OCI-LY1 (cell line): ENCODE measurements at regions not wholly inside any gene's neighbourhood (a gene's known extent, or its start where the extent isn't known, plus 50 kb on each side); places are given as distances from the start of the nearest gene placed in this dataset.

Experiments
- H2AFZ ChIP-seq: fragments of 200-600 bp; sonication (generic), shearing (Covaris generic); 2 replicates; pipeline ENCODE4 v1.6.0; 2014; ENCODE audit warnings: antibody characterized with exemption, mild to moderate bottlenecking, low read length
- H3F3A ChIP-seq: fragments of 200-600 bp; sonication (generic), shearing (Covaris generic); 2 replicates; pipeline ENCODE4 v1.6.0; 2014; ENCODE audit warnings: mild to moderate bottlenecking, antibody characterized with exemption, low read length, moderate library complexity; ENCODE audit not compliant: insufficient read depth
- H3K27ac ChIP-seq: fragments of 200-600 bp; sonication (generic); 2 replicates; pipeline ENCODE4 v1.5.1; 2014; ENCODE audit warnings: low read length, mixed run types, mild to moderate bottlenecking, low read depth; ENCODE audit not compliant: poor library complexity, severe bottlenecking
- H3K27me3 ChIP-seq: fragments of 200-600 bp; sonication (generic); 2 replicates; pipeline ENCODE4 v1.6.0; 2014; ENCODE audit warnings: antibody characterized with exemption, mild to moderate bottlenecking, low read length, moderate library complexity; ENCODE audit not compliant: insufficient read depth
- H3K36me3 ChIP-seq: fragments of 200-600 bp; sonication (generic); 2 replicates; pipeline ENCODE4 v1.6.1; 2014; ENCODE audit warnings: mild to moderate bottlenecking, antibody characterized with exemption, low read length, moderate library complexity, mixed read lengths; ENCODE audit not compliant: insufficient read depth
- H3K4me1 ChIP-seq: fragments of 200-600 bp; sonication (generic); 2 replicates; pipeline ENCODE4 v1.5.1; 2014; ENCODE audit warnings: mild to moderate bottlenecking, low read length, moderate library complexity; ENCODE audit not compliant: insufficient read depth, severe bottlenecking
- H3K4me2 ChIP-seq: fragments of 200-600 bp; sonication (generic), shearing (Covaris generic); 2 replicates; pipeline ENCODE4 v1.6.1; 2014; ENCODE audit warnings: low read length
- H3K4me3 ChIP-seq: fragments of 200-600 bp; sonication (generic); 2 replicates; pipeline ENCODE4 v1.5.1; 2014; ENCODE audit warnings: low read length, low read depth, mild to moderate bottlenecking, mixed read lengths; ENCODE audit not compliant: poor library complexity, severe bottlenecking
- H3K79me2 ChIP-seq: fragments of 200-600 bp; shearing (Covaris generic); 2 replicates; pipeline ENCODE4 v1.6.1; 2016; ENCODE audit warnings: mixed run types, low read length, mixed read lengths; ENCODE audit not compliant: insufficient read depth
- H3K9ac ChIP-seq: fragments of 200-600 bp; sonication (generic), shearing (Covaris generic); 2 replicates; pipeline ENCODE4 v1.6.1; 2014; ENCODE audit warnings: mild to moderate bottlenecking, low read length, mixed read lengths
- H3K9me2 ChIP-seq: fragments of 200-600 bp; sonication (generic), shearing (Covaris generic); 2 replicates; pipeline ENCODE4 v1.6.1; 2014; ENCODE audit warnings: low read depth, mild to moderate bottlenecking, low read length, mixed read lengths
- H3K9me3 ChIP-seq: fragments of 200-600 bp; shearing (Covaris generic); 2 replicates; pipeline ENCODE4 v1.6.1; 2014; ENCODE audit warnings: low read length, mixed read lengths
- H4K20me1 ChIP-seq: fragments of 200-600 bp; sonication (generic), shearing (Covaris generic); 2 replicates; pipeline ENCODE4 v1.6.0; 2016; ENCODE audit warnings: mild to moderate bottlenecking, low read length; ENCODE audit not compliant: insufficient read depth
- CTCF ChIP-seq: fragments of 200-600 bp; sonication (generic), shearing (Covaris generic); IDR thresholded peaks from 2 replicates; pipeline ENCODE4 v1.5.1; 2017; ENCODE audit warnings: mild to moderate bottlenecking, antibody characterized with exemption, low read length, moderate library complexity, mixed read lengths
- EZH2 ChIP-seq: fragments of 200-600 bp; sonication (generic), shearing (Covaris generic); IDR thresholded peaks from 2 replicates; pipeline ENCODE4 v1.8.0; 2017; ENCODE audit warnings: borderline replicate concordance, mixed run types, mild to moderate bottlenecking, antibody characterized with exemption, low read length, moderate library complexity, mixed read lengths

- no peaks in the 10 kb centered on the region for H3F3A ChIP-seq
- no peak overlapping the region for H3K4me2 ChIP-seq
- no peaks in the 10 kb centered on the region for H4K20me1 ChIP-seq
- H3K9ac ChIP-seq: no peak overlapping the region
- no peaks in the 10 kb centered on the region for H3K36me3 ChIP-seq
- H3K79me2 ChIP-seq: no peaks in the 10 kb centered on the region
- H3K27ac ChIP-seq: no peak overlapping the region
- peaks cover 5% of the 10 kb centered on the region for H3K4me1 ChIP-seq
- no peaks in the 10 kb centered on the region for H3K9me3 ChIP-seq
- no peak overlapping the region for H2AFZ ChIP-seq
- H3K27me3 ChIP-seq: no peaks in the 10 kb centered on the region
- H3K9me2 ChIP-seq: no peaks in the 10 kb centered on the region
- TF ChIP-seq EZH2: no peak
- TF ChIP-seq CTCF: no peak
- no peak overlapping the region for H3K4me3 ChIP-seq
Measured at GRCh38 chr18:46324087-46324955, 220.1 kb downstream of the HAUS1 start.

- no peaks in the 10 kb centered on the region for H3K9me3 ChIP-seq
- no peak overlapping the region for H3K27ac ChIP-seq
- H3F3A ChIP-seq: no peaks in the 10 kb centered on the region
- H3K36me3 ChIP-seq: no peaks in the 10 kb centered on the region
- H3K9me2 ChIP-seq: no peaks in the 10 kb centered on the region
- no peaks in the 10 kb centered on the region for H3K27me3 ChIP-seq
- no peak overlapping the region for H2AFZ ChIP-seq
- no peak overlapping the region for H3K9ac ChIP-seq
- peaks cover 5% of the 10 kb centered on the region for H3K4me1 ChIP-seq
- no peak overlapping the region for H3K4me2 ChIP-seq
- TF ChIP-seq CTCF (no peak), EZH2 (no peak)
- H4K20me1 ChIP-seq: no peaks in the 10 kb centered on the region
- H3K79me2 ChIP-seq: no peaks in the 10 kb centered on the region
- H3K4me3 ChIP-seq: no peak overlapping the region
Measured at GRCh38 chr18:46325895-46326294, 221.7 kb downstream of the HAUS1 start.

- no peaks in the 10 kb centered on the region for H3F3A ChIP-seq
- H3K9ac ChIP-seq: no peak overlapping the region
- no peaks in the 10 kb centered on the region for H4K20me1 ChIP-seq
- H3K4me2 ChIP-seq: no peak overlapping the region
- no peak overlapping the region for H3K4me3 ChIP-seq
- no peaks in the 10 kb centered on the region; the same call in 1 of the 2 replicates for H3K27me3 ChIP-seq
- no peak overlapping the region for H3K27ac ChIP-seq
- TF ChIP-seq CTCF (no peak), EZH2 (no peak)
- H3K79me2 ChIP-seq: no peaks in the 10 kb centered on the region
- H3K36me3 ChIP-seq: no peaks in the 10 kb centered on the region
- H2AFZ ChIP-seq: no peak overlapping the region
- H3K4me1 ChIP-seq: no peaks in the 10 kb centered on the region
- no peaks in the 10 kb centered on the region for H3K9me3 ChIP-seq
- H3K9me2 ChIP-seq: no peaks in the 10 kb centered on the region
Measured at GRCh38 chr18:46329736-46330246, 225.6 kb downstream of the HAUS1 start.
